Upper lobe of left lung (tissue), 6 donors: ENCODE measurements at regions not wholly inside any gene's neighbourhood (a gene's known extent, or its start where the extent isn't known, plus 50 kb on each side); places are given as distances from the start of the nearest gene placed in this dataset.

Experiments
- ATAC-seq, 2 donors: fragments of 200-7000 bp; cut with Tn5 transposase; one replicate each; pipeline ENCODE4 v1.9.1; 2022; ENCODE audit warnings: mild to moderate bottlenecking in 2 of 2, moderate library complexity in 2 of 2; ENCODE audit not compliant: low FRiP score in 2 of 2
- DNase-seq, 2 donors: peaks; one replicate each; pipeline ENCODE4 v3.0.0-alpha.2; 2019 to 2020
- H3K27ac ChIP-seq, 4 donors: fragments of 200-600 bp; sonication (generic); one replicate each; pipeline ENCODE4 v1.5.1; 2016 to 2019
- H3K27me3 ChIP-seq, 4 donors: fragments of 200-600 bp; sonication (generic); one replicate each; pipeline ENCODE4 v1.5.1; 2017 to 2019
- H3K36me3 ChIP-seq, 4 donors: fragments of 200-600 bp; sonication (generic); one replicate each; pipeline ENCODE4 v1.5.1; 2016 to 2019
- H3K4me1 ChIP-seq, 4 donors: fragments of 200-600 bp; sonication (generic); one replicate each; pipeline ENCODE4 v1.5.1; 2018 to 2019
- H3K4me3 ChIP-seq, 4 donors: fragments of 200-600 bp; sonication (generic); one replicate each; pipeline ENCODE4 v1.5.1; 2017 to 2019; ENCODE audit warnings: mild to moderate bottlenecking in 2 of 4, moderate library complexity in 1 of 4
- H3K9me3 ChIP-seq, 4 donors: fragments of 200-600 bp; sonication (generic); one replicate each; pipeline ENCODE4 v1.5.1; 2018 to 2019
- CTCF ChIP-seq, 6 experiments: fragments of 450-650 bp in 4 of 6; fragments of 200-600 bp in 2 of 6; sonication (generic) in 2 of 6; IDR thresholded peaks; one replicate each; pipeline ENCODE4 v1.5.1; 2016 to 2019; ENCODE audit warnings: antibody characterized with exemption in 6 of 6
- EP300 ChIP-seq, 4 donors: sonication (generic); formaldehyde crosslinking; IDR thresholded peaks; one replicate each; pipeline ENCODE4 v1.5.1; 2017; ENCODE audit warnings: antibody characterized with exemption in 4 of 4, control low read depth in 2 of 4
- POLR2A ChIP-seq, 4 donors: fragments of 450-650 bp; IDR thresholded peaks; one replicate each; pipeline ENCODE4 v1.5.1; 2016 to 2017; ENCODE audit warnings: antibody characterized with exemption in 4 of 4, mild to moderate bottlenecking in 2 of 4
- POLR2AphosphoS5 ChIP-seq, 2 donors: sonication (generic); formaldehyde crosslinking; IDR thresholded peaks; one replicate each; pipeline ENCODE4 v1.5.1; 2017; ENCODE audit warnings: antibody characterized with exemption in 2 of 2
- WGBS, 2 donors: methylation state at CpG; one replicate each; pipeline ENCODE4 v1.1.5; 2017 to 2018; 5-methylcytosine and 5-hydroxymethylcytosine counted together
- donor health status: DM: no; HTN: no; CAD: no; lungs with moderate emphysema.
- donor health status: DM: no; HTN: yes; CAD: no; lungs with severe emphysema.

GRCh38 chrX:23269923-23270322, 64.7 kb upstream of the PTCHD1 start:
- TF ChIP-seq POLR2A (IDR thresholded peaks at IDR 0.05) (no peak), CTCF (IDR thresholded peaks at IDR 0.05) (no peak), POLR2AphosphoS5 (IDR thresholded peaks at IDR 0.05) (no peak), EP300 (IDR thresholded peaks at IDR 0.05) (no peak)
- Histone ChIP-seq H3K4me1 (no peaks in the 10 kb centered on the region), H3K27ac (no peak overlapping the region), H3K9me3 (no peaks in the 10 kb centered on the region), H3K36me3 (no peaks in the 10 kb centered on the region), H3K27me3 (no peaks in the 10 kb centered on the region), H3K4me3 (no peak overlapping the region)
- WGBS, 2 donors = 54 to 76% methylated on average over 3 of the region's 3 CpGs
- ATAC-seq (no peak), DNase-seq (no peak)

- no peaks in the 10 kb centered on the region for H3K27me3 ChIP-seq
- H3K9me3 ChIP-seq = no peaks in the 10 kb centered on the region
- no peaks in the 10 kb centered on the region for H3K4me1 ChIP-seq
- ATAC-seq (no peak), DNase-seq (no peak)
- H3K36me3 ChIP-seq = no peaks in the 10 kb centered on the region
- no peak overlapping the region for H3K4me3 ChIP-seq
- WGBS, 2 donors = 84% methylated on average over 4 of the region's 4 CpGs; no CpG with 5 or more reads in 1 of the 2 donors
- TF ChIP-seq POLR2AphosphoS5 (IDR thresholded peaks at IDR 0.05) (no peak), POLR2A (IDR thresholded peaks at IDR 0.05) (no peak), EP300 (IDR thresholded peaks at IDR 0.05) (no peak), CTCF (IDR thresholded peaks at IDR 0.05) (no peak)
- no peak overlapping the region for H3K27ac ChIP-seq
Observed at GRCh38 chrX:23271026-23271425, 63.6 kb upstream of the PTCHD1 start.

- TF ChIP-seq POLR2A (IDR thresholded peaks at IDR 0.05) (no peak), CTCF (IDR thresholded peaks at IDR 0.05) (no peak), POLR2AphosphoS5 (IDR thresholded peaks at IDR 0.05) (no peak), EP300 (IDR thresholded peaks at IDR 0.05) (no peak)
- WGBS, 2 donors = 91 to 93% methylated on average over 9 to 10 of the region's 10 CpGs
Observed at GRCh38 chrX:23276475-23276874, 58.2 kb upstream of the PTCHD1 start.

More at GRCh38 chrX:23276475-23276874, 58.2 kb upstream of the PTCHD1 start:
- H3K4me3 ChIP-seq = no peak overlapping the region
- no peak overlapping the region for H3K27ac ChIP-seq
- no peaks in the 10 kb centered on the region for H3K4me1 ChIP-seq
- no peaks in the 10 kb centered on the region for H3K9me3 ChIP-seq
- no peaks in the 10 kb centered on the region for H3K36me3 ChIP-seq
- ATAC-seq (no peak), DNase-seq (no peak)
- H3K27me3 ChIP-seq = no peaks in the 10 kb centered on the region
